Sigmoid colon (tissue), 6 donors: ENCODE measurements at regions not wholly inside any gene's neighbourhood (a gene's known extent, or its start where the extent isn't known, plus 50 kb on each side); places are given as distances from the start of the nearest gene placed in this dataset.

Experiments used
- DNase-seq: peaks from one replicate; pipeline ENCODE4 v3.0.0-alpha.2; 2019
- H3K27ac ChIP-seq, 4 donors: fragments of 200-600 bp; sonication (generic); one replicate each; pipeline ENCODE4 v1.5.1; 2016 to 2019; ENCODE audit warnings: mild to moderate bottlenecking in 1 of 4
- H3K27me3 ChIP-seq, 3 donors: fragments of 200-600 bp; sonication (generic); one replicate each; pipeline ENCODE4 v1.5.1; 2019; ENCODE audit warnings: mild to moderate bottlenecking in 1 of 3
- H3K36me3 ChIP-seq, 4 donors: fragments of 200-600 bp; sonication (generic); one replicate each; pipeline ENCODE4 v1.5.1; 2016 to 2019
- H3K4me1 ChIP-seq, 4 donors: fragments of 200-600 bp; sonication (generic); one replicate each; pipeline ENCODE4 v1.5.1; 2017 to 2019
- H3K4me3 ChIP-seq, 4 donors: fragments of 200-600 bp; sonication (generic); one replicate each; pipeline ENCODE4 v1.5.1; 2017 to 2019; ENCODE audit warnings: mild to moderate bottlenecking in 2 of 4, moderate library complexity in 1 of 4
- H3K9me3 ChIP-seq, 4 donors: fragments of 200-600 bp in 3 of 4; sonication (generic) in 3 of 4; one replicate each; pipeline versions ENCODE4 v1.5.1 to v1.6.1; 2013 to 2019
- CTCF ChIP-seq, 4 experiments: fragments of 450-650 bp in 3 of 4; fragments of 200-600 bp in 1 of 4; IDR thresholded peaks; one replicate each; pipeline ENCODE4 v1.5.1; 2016 to 2019; ENCODE audit warnings: antibody characterized with exemption in 4 of 4, mild to moderate bottlenecking in 3 of 4, moderate library complexity in 2 of 4
- EP300 ChIP-seq, 4 donors: sonication (generic); formaldehyde crosslinking; IDR thresholded peaks; one replicate each; pipeline ENCODE4 v1.6.1; 2017; ENCODE audit warnings: antibody characterized with exemption in 4 of 4
- POLR2A ChIP-seq, 2 donors: fragments of 450-650 bp; IDR thresholded peaks; one replicate each; pipeline ENCODE4 v1.6.1; 2016; ENCODE audit warnings: antibody characterized with exemption in 2 of 2, mild to moderate bottlenecking in 2 of 2, moderate library complexity in 2 of 2
- POLR2AphosphoS5 ChIP-seq, 4 donors: sonication (generic); formaldehyde crosslinking; IDR thresholded peaks; one replicate each; pipeline ENCODE4 v1.6.1; 2017; ENCODE audit warnings: antibody characterized with exemption in 4 of 4
- WGBS, 2 donors: extraction: QIAGEN DNeasy Blood & Tissue Kit; methylation state at CpG; one replicate each; pipeline ENCODE4 v1.1.7; 2013; 5-methylcytosine and 5-hydroxymethylcytosine counted together
- intact Hi-C: fragments of 100-400 bp; cut with DNase I; formaldehyde crosslinking; loops from one replicate; pipeline ENCODE4 v1.15.1; 2023
- donor health status: healthy with polysubstance abuse.
- donor health status: healthy.

- Histone ChIP-seq H3K36me3 (no peaks in the 10 kb centered on the region), H3K9me3 (no peaks in the 10 kb centered on the region), H3K27ac (no peak overlapping the region), H3K27me3 (no peaks in the 10 kb centered on the region), H3K4me3 (no peak overlapping the region), H3K4me1 (no peaks in the 10 kb centered on the region)
- no peak for DNase-seq
- intact Hi-C loops, result no loop called here
- TF ChIP-seq POLR2AphosphoS5 (IDR thresholded peaks at IDR 0.05), result no peak
- TF ChIP-seq EP300 (IDR thresholded peaks at IDR 0.05), result no peak
- TF ChIP-seq POLR2A (IDR thresholded peaks at IDR 0.05), result no peak
- TF ChIP-seq CTCF (IDR thresholded peaks at IDR 0.05), result no peak
- WGBS, 2 donors, result 74 to 83% methylated on average over 4 of the region's 4 CpGs
Observed at GRCh38 chr5:169394371-169394770, 93.4 kb upstream of the SLIT3 start.

- no peaks in the 10 kb centered on the region for H3K27me3 ChIP-seq
- H3K4me1 ChIP-seq, result no peaks in the 10 kb centered on the region
- no peak for DNase-seq
- intact Hi-C loops, result no loop called here
- no peaks in the 10 kb centered on the region for H3K36me3 ChIP-seq
- TF ChIP-seq CTCF (IDR thresholded peaks at IDR 0.05), result no peak
- no peak for TF ChIP-seq EP300 (IDR thresholded peaks at IDR 0.05)
- no peak for TF ChIP-seq POLR2A (IDR thresholded peaks at IDR 0.05)
- no peak for TF ChIP-seq POLR2AphosphoS5 (IDR thresholded peaks at IDR 0.05)
- H3K27ac ChIP-seq, result no peak overlapping the region
- H3K4me3 ChIP-seq, result no peak overlapping the region
- H3K9me3 ChIP-seq, result no peaks in the 10 kb centered on the region
- 68 to 78% methylated on average over 1 of the region's 1 CpG for WGBS, 2 donors
Observed at GRCh38 chr5:169393907-169394306, 93.0 kb upstream of the SLIT3 start.

- no peaks in the 10 kb centered on the region for H3K27me3 ChIP-seq
Observed at GRCh38 chr5:169390265-169390664, 89.3 kb upstream of the SLIT3 start.

GRCh38 chr5:169389318-169389717 is 88.4 kb upstream of the SLIT3 start:
- Histone ChIP-seq H3K4me1 (no peaks in the 10 kb centered on the region), H3K9me3 (no peaks in the 10 kb centered on the region), H3K27me3 (no peaks in the 10 kb centered on the region), H3K4me3 (no peak overlapping the region), H3K27ac (no peak overlapping the region), H3K36me3 (no peaks in the 10 kb centered on the region)
- TF ChIP-seq CTCF (IDR thresholded peaks at IDR 0.05) (no peak), POLR2A (IDR thresholded peaks at IDR 0.05) (no peak), EP300 (IDR thresholded peaks at IDR 0.05) (no peak), POLR2AphosphoS5 (IDR thresholded peaks at IDR 0.05) (no peak)
- intact Hi-C loops, result no loop called here
- 81 to 82% methylated on average over 6 of the region's 6 CpGs for WGBS, 2 donors
- DNase-seq, result no peak

More at GRCh38 chr5:169390265-169390664, 89.3 kb upstream of the SLIT3 start:
- intact Hi-C loops, result no loop called here
- no peaks in the 10 kb centered on the region for H3K36me3 ChIP-seq
- TF ChIP-seq POLR2A (IDR thresholded peaks at IDR 0.05) (no peak), EP300 (IDR thresholded peaks at IDR 0.05) (no peak), CTCF (IDR thresholded peaks at IDR 0.05) (no peak), POLR2AphosphoS5 (IDR thresholded peaks at IDR 0.05) (no peak)
- DNase-seq, result no peak
- H3K27ac ChIP-seq, result no peak overlapping the region
- H3K4me3 ChIP-seq, result no peak overlapping the region
- H3K9me3 ChIP-seq, result no peaks in the 10 kb centered on the region
- H3K4me1 ChIP-seq, result no peaks in the 10 kb centered on the region

GRCh38 chr5:169385636-169386035 is 84.7 kb upstream of the SLIT3 start:
- peaks cover 0 to under 1% (median 0%) of the 10 kb centered on the region in 4 donors for H3K9me3 ChIP-seq
- H3K4me1 ChIP-seq, result no peaks in the 10 kb centered on the region
- intact Hi-C loops, result no loop called here
- no peaks in the 10 kb centered on the region for H3K27me3 ChIP-seq
- H3K36me3 ChIP-seq, result no peaks in the 10 kb centered on the region
- H3K4me3 ChIP-seq, result no peak overlapping the region
- TF ChIP-seq POLR2AphosphoS5 (IDR thresholded peaks at IDR 0.05) (no peak), POLR2A (IDR thresholded peaks at IDR 0.05) (no peak), CTCF (IDR thresholded peaks at IDR 0.05) (no peak), EP300 (IDR thresholded peaks at IDR 0.05) (no peak)
- H3K27ac ChIP-seq, result no peak overlapping the region
- DNase-seq, result no peak
